Heart left ventricle (tissue), 16 donors: ENCODE measurements at regions not wholly inside any gene's neighbourhood (a gene's known extent, or its start where the extent isn't known, plus 50 kb on each side); places are given as distances from the start of the nearest gene placed in this dataset.

ENCODE experiments used
- ATAC-seq, 4 donors: fragments of 200-7000 bp; cut with Tn5 transposase; one replicate each; pipeline ENCODE4 v1.9.1; 2020 to 2022; ENCODE audit warnings: moderate library complexity in 4 of 4, mild to moderate bottlenecking in 3 of 4, moderate number of reproducible peaks in 1 of 4
- DNase-seq, 5 donors: peaks; one replicate each; pipeline ENCODE4 v3.0.0-alpha.2; 2020
- H3K27ac ChIP-seq, 12 donors: fragments of 200-600 bp; sonication (generic) in 4 of 12; one replicate each; pipeline versions ENCODE4 v1.5.0 to v1.8.0; 2016 to 2022; ENCODE audit warnings: mild to moderate bottlenecking in 2 of 12
- H3K27me3 ChIP-seq, 9 donors: fragments of 200-600 bp; sonication (generic) in 2 of 9; one replicate each; pipeline versions ENCODE4 v1.5.1 to v1.8.0; 2016 to 2022; ENCODE audit warnings: mild to moderate bottlenecking in 3 of 9
- H3K36me3 ChIP-seq, 9 donors: fragments of 200-600 bp; sonication (generic) in 2 of 9; one replicate each; pipeline versions ENCODE4 v1.5.0 to v1.8.0; 2018 to 2022; ENCODE audit warnings: mild to moderate bottlenecking in 2 of 9
- H3K4me1 ChIP-seq, 12 donors: fragments of 200-600 bp; sonication (generic) in 4 of 12; one replicate each; pipeline versions ENCODE4 v1.5.0 to v1.8.0; 2016 to 2022; ENCODE audit warnings: mild to moderate bottlenecking in 3 of 12
- H3K4me3 ChIP-seq, 12 donors: fragments of 200-600 bp; sonication (generic) in 4 of 12; one replicate each; pipeline versions ENCODE4 v1.5.0 to v1.8.0; 2017 to 2022; ENCODE audit warnings: mild to moderate bottlenecking in 9 of 12, moderate library complexity in 4 of 12
- H3K9me3 ChIP-seq, 12 donors: fragments of 200-600 bp; sonication (generic) in 4 of 12; one replicate each; pipeline versions ENCODE4 v1.5.0 to v1.8.0; 2016 to 2022; ENCODE audit warnings: mild to moderate bottlenecking in 1 of 12
- POLR2A ChIP-seq, 2 donors: fragments of 450-650 bp; IDR thresholded peaks; one replicate each; pipeline ENCODE4 v1.6.1; 2017; ENCODE audit warnings: antibody characterized with exemption in 2 of 2, mild to moderate bottlenecking in 2 of 2, moderate library complexity in 2 of 2
- WGBS, 4 donors: extraction: QIAGEN DNeasy Blood & Tissue Kit in 2 of 4; methylation state at CpG; one replicate each; pipeline versions ENCODE4 v1.1.5 to v1.1.7; 2013 to 2018; 5-methylcytosine and 5-hydroxymethylcytosine counted together
- intact Hi-C, 10 donors: fragments of 100-400 bp; cut with DNase I; formaldehyde crosslinking; loops; one replicate each; pipeline versions ENCODE4 v1.11.1 to v1.14.2; 2022
- TF ChIP-seq, protein P1 (sequence below), 12 donors: fragments of 200-600 bp; sonication (generic) in 4 of 12; IDR thresholded peaks; one replicate each; pipeline versions ENCODE4 v1.5.0 to v1.8.0; 2018 to 2022; ENCODE audit warnings: antibody characterized with exemption in 12 of 12, mild to moderate bottlenecking in 5 of 12
- donor health status: ischemic (EF 13 %, LVEDD 7.1; RV severe dilation, severe dysfunction).
- donor health status: healthy with polysubstance abuse.
- donor health status: DM: no; HTN: yes; CAD: no.
- donor health status: DM: no; HTN: no; CAD: no.
- donor health status: ischemic (EF 25% LVEDD 6.9; RV normal size, moderate dysfunction).
- donor health status: ischemic (EF 25% LVEDD 5.7; RV mildly dilated, moderate dysfunction).
- donor health status: healthy.
- donor health status: DM: yes; HTN: yes; CAD: no.
- donor health status: ischemic (EF 35%, LVEDD 5.7; RV mildly dilated, moderate dysfunction).
- donor health status: nonischemic (EF 11% LVEDD 7.7; RV severe dilation, severe dysfunction).
- donor health status: DM: yes; HTN: yes; CAD: no.
- donor health status: PGD.
- donor health status: ischemic (EF 29% LVEDD 5.4; RV normal size, mild dysfunction).
- donor health status: nonischemic (EF 23%, LVEDD 6.1; RV moderate dilation, normal function).

DNA sequence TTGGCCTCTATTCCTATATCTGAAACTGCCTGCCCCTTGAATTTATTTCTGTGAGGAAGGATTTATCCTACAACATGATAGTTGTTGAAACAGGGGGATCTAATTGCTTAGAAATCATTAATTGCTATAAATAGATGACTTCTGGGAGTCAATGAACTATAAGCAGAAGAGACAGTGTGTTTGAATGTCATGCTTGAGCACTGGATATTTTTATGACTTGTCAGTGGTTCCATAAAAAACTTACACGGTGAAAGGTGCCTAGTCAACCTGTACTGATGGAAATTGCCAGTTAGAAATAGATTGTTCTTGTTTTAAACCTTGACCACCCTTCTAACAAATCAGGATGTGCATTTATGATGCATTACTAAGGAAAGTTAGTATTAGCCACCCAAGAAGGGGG is 306.9 kb upstream of the PPARGC1A start:
- ATAC-seq (peak; percentile 68 to 91 (median 73)), DNase-seq (no peak)
- no peak for TF ChIP-seq POLR2A (IDR thresholded peaks at IDR 0.05)
- TF ChIP-seq, protein P1, sequence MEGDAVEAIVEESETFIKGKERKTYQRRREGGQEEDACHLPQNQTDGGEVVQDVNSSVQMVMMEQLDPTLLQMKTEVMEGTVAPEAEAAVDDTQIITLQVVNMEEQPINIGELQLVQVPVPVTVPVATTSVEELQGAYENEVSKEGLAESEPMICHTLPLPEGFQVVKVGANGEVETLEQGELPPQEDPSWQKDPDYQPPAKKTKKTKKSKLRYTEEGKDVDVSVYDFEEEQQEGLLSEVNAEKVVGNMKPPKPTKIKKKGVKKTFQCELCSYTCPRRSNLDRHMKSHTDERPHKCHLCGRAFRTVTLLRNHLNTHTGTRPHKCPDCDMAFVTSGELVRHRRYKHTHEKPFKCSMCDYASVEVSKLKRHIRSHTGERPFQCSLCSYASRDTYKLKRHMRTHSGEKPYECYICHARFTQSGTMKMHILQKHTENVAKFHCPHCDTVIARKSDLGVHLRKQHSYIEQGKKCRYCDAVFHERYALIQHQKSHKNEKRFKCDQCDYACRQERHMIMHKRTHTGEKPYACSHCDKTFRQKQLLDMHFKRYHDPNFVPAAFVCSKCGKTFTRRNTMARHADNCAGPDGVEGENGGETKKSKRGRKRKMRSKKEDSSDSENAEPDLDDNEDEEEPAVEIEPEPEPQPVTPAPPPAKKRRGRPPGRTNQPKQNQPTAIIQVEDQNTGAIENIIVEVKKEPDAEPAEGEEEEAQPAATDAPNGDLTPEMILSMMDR (IDR thresholded peaks at IDR 0.05) = peak in 1 of 12 donors; percentile 0
- no peak overlapping the region for H3K4me3 ChIP-seq
- H3K27ac ChIP-seq = peak overlapping the region in 3 of 12 donors; percentile 13 to 47 (median 41)
- 31 to 41% (median 34%) methylated on average over 1 of the region's 1 CpG for WGBS, 4 donors
- no peaks in the 10 kb centered on the region for H3K9me3 ChIP-seq
- intact Hi-C loops = no loop called here
- no peaks in the 10 kb centered on the region for H3K36me3 ChIP-seq
- peaks cover 0 to 9% (median 0%) of the 10 kb centered on the region in 12 donors for H3K4me1 ChIP-seq
- no peaks in the 10 kb centered on the region for H3K27me3 ChIP-seq

DNA sequence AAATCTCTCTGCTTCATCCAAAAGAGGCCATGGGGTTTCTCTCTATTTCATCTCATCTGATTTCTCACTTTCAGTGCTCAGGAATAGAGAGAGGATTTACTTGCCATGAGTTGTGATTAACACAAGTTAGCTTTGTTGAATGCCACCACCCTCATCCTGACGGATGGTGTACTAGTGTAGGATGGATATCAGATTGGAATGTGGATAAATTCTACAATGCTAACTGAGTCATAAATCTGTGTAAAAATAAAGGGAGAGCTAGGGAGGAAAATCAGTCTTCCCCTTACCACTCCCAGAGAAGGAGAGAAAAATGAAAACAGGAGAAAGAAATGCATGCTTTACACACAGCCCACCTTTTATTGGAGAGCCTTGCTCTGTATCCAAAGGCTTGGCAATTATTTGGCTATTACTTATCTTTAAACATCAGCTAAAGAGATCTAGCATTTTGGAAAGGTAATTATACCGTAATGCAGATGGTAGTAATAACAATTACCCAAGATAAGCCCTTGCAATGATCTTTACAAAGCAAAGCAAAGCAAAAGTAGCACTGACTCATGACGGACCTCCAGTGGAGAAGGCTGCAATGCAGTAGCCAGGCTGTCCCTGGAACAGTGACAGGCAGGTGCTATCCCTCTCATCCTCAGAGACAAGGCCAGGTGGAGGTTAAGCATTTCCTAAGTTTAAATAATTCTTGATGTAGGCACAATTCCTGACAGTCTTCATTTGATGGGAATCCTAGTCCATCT is 306.3 kb upstream of the PPARGC1A start:
- ATAC-seq = peak; percentile 68 to 83 (median 78)
- intact Hi-C loops = no loop called here
- peaks cover 0 to 9% (median 0%) of the 10 kb centered on the region in 12 donors for H3K4me1 ChIP-seq

DNA sequence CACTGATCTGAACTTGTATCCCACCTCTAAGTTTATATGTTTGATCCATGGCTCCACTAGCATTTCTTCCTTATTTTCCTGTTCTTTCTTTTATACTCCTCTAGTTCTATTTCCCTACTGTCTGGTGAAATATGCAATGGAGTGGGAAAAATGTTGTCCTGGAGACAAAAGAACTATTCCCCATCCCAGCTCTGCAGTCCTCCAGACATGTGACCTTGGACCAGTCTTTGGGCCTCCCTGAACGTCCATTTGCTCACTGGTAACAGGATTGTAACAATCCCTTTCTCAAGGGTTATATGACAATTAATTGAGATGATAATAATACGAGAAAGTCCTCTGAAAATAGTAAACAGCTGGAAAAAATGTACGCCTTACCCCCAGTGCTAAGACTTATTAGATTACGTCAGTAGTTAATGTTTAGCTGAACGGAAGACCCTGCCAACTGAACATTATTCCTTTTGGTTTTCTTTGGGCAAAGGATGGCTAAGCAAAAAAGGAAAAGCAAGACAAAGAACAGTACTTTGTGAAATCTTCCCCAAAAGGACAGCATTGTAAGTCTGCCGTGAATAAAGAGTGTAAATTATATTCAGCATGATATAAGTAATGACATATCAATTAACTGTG is 302.3 kb upstream of the PPARGC1A start:
- TF ChIP-seq, protein P1 (IDR thresholded peaks at IDR 0.05) = no peak
- TF ChIP-seq POLR2A (IDR thresholded peaks at IDR 0.05) = no peak

More for the DNA sequence above, 306.3 kb upstream of the PPARGC1A start:
- DNase-seq = peak in 1 of 5 donors; percentile 13
- TF ChIP-seq, protein P1 (IDR thresholded peaks at IDR 0.05) = peak in 9 of 12 donors; percentile 8 to 51 (median 36)
- TF ChIP-seq POLR2A (IDR thresholded peaks at IDR 0.05) = no peak
- H3K27me3 ChIP-seq = no peaks in the 10 kb centered on the region
- 47 to 62% (median 56%) methylated on average over 3 of the region's 3 CpGs for WGBS, 4 donors
- H3K9me3 ChIP-seq = no peaks in the 10 kb centered on the region
- no peak overlapping the region for H3K4me3 ChIP-seq
- H3K36me3 ChIP-seq = no peaks in the 10 kb centered on the region
- peak overlapping the region in 3 of 12 donors; percentile 13 to 47 (median 41) for H3K27ac ChIP-seq

More for the DNA sequence above, 302.3 kb upstream of the PPARGC1A start:
- intact Hi-C loops = no loop called here
- Histone ChIP-seq H3K27ac (no peak overlapping the region), H3K36me3 (no peaks in the 10 kb centered on the region), H3K9me3 (no peaks in the 10 kb centered on the region), H3K4me3 (no peak overlapping the region), H3K27me3 (no peaks in the 10 kb centered on the region), H3K4me1 (peaks cover 0 to 7% (median 0%) of the 10 kb centered on the region in 12 donors)
- ATAC-seq (no peak), DNase-seq (no peak)
- WGBS, 4 donors = 81 to 87% (median 84%) methylated on average over 6 of the region's 6 CpGs
